Loucy (cell line): ENCODE measurements at regions not wholly inside any gene's neighbourhood (a gene's known extent, or its start where the extent isn't known, plus 50 kb on each side); places are given as distances from the start of the nearest gene placed in this dataset.

Experiments
- H2AFZ ChIP-seq: fragments of 200-600 bp; sonication (generic); 2 replicates; pipeline ENCODE4 v1.6.0; 2016; ENCODE audit warnings: antibody characterized with exemption, mild to moderate bottlenecking, low read length, moderate library complexity
- H3F3A ChIP-seq: fragments of 200-600 bp; 2 replicates; pipeline ENCODE4 v1.6.0; 2016; ENCODE audit warnings: antibody characterized with exemption, low read depth, mild to moderate bottlenecking
- H3K27me3 ChIP-seq: fragments of 200-600 bp; sonication (generic); 2 replicates; pipeline ENCODE4 v1.6.1; 2014; ENCODE audit warnings: low read length, mild to moderate bottlenecking; ENCODE audit not compliant: insufficient read depth, poor library complexity, severe bottlenecking
- H3K36me3 ChIP-seq: fragments of 200-600 bp; sonication (generic); 2 replicates; pipeline ENCODE4 v1.6.1; 2016; ENCODE audit warnings: low read length; ENCODE audit not compliant: insufficient read depth
- H3K4me1 ChIP-seq: fragments of 200-600 bp; sonication (generic); 2 replicates; pipeline ENCODE4 v1.5.1; 2014; ENCODE audit warnings: low read length, mild to moderate bottlenecking; ENCODE audit not compliant: insufficient read depth, poor library complexity, severe bottlenecking
- H3K4me2 ChIP-seq: fragments of 200-600 bp; sonication (generic); 2 replicates; pipeline ENCODE4 v1.6.0; 2014; ENCODE audit warnings: antibody characterized with exemption, low read length, low read depth, mild to moderate bottlenecking; ENCODE audit not compliant: poor library complexity, severe bottlenecking
- H3K4me3 ChIP-seq: fragments of 200-600 bp; sonication (generic); 2 replicates; pipeline ENCODE4 v1.5.1; 2014; ENCODE audit warnings: low read length, mild to moderate bottlenecking, mixed read lengths; ENCODE audit not compliant: poor library complexity, severe bottlenecking
- H3K79me2 ChIP-seq: fragments of 200-600 bp; sonication (generic); 2 replicates; pipeline ENCODE4 v1.6.1; 2014; ENCODE audit warnings: low read length; ENCODE audit not compliant: insufficient read depth
- H3K9ac ChIP-seq: fragments of 200-600 bp; sonication (generic); 2 replicates; pipeline ENCODE4 v1.6.0; 2014; ENCODE audit warnings: mild to moderate bottlenecking, low read depth, low read length, moderate library complexity; ENCODE audit not compliant: poor library complexity, severe bottlenecking
- H3K9me2 ChIP-seq: fragments of 200-600 bp; sonication (generic); replicated peaks from 2 replicates; pipeline ENCODE4 v1.6.1; 2016; ENCODE audit warnings: low read depth, low read length, mixed read lengths
- H3K9me3 ChIP-seq: fragments of 200-600 bp; sonication (generic); 2 replicates; pipeline ENCODE4 v1.6.1; 2014; ENCODE audit warnings: mild to moderate bottlenecking, antibody characterized with exemption, low read length, low read depth; ENCODE audit not compliant: insufficient read depth
- H4K20me1 ChIP-seq: fragments of 200-600 bp; sonication (generic); 2 replicates; pipeline ENCODE4 v1.6.0; 2014; ENCODE audit warnings: antibody characterized with exemption, low read length, mild to moderate bottlenecking; ENCODE audit not compliant: insufficient read depth, poor library complexity, severe bottlenecking
- EZH2phosphoT487 ChIP-seq: fragments of 200-600 bp; IDR thresholded peaks from 2 replicates; pipeline ENCODE4 v1.6.1; 2018; ENCODE audit warnings: antibody characterized with exemption, mild to moderate bottlenecking, moderate library complexity, borderline replicate concordance
- TF ChIP-seq, protein P1 (sequence below): fragments of 200-600 bp; sonication (generic); conservative IDR thresholded peaks from 2 replicates; pipeline ENCODE4 v1.5.1; 2014; ENCODE audit warnings: mild to moderate bottlenecking, antibody characterized with exemption, low read length

DNA sequence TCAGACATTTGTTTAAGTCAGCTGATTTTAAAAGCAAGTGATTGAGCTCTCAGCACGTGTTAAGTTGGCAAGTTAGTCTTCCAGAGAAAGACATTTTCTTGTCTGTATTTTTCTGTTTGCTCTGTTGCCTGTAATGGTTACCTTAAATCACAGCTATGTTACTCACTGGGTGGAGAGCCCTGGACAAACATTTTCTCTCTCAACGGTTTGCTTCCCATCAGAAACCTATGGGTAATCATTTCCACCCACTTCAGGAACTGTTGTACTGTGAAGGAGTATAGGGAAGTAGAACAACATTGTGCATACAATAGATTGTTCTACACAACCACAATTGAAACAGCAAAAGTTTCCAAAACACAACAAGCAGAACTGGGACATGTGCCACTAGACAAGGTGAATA, 113.9 kb upstream of the DPT start:
- no peak overlapping the region for H2AFZ ChIP-seq
- TF ChIP-seq EZH2phosphoT487: no peak
- TF ChIP-seq, protein P1, sequence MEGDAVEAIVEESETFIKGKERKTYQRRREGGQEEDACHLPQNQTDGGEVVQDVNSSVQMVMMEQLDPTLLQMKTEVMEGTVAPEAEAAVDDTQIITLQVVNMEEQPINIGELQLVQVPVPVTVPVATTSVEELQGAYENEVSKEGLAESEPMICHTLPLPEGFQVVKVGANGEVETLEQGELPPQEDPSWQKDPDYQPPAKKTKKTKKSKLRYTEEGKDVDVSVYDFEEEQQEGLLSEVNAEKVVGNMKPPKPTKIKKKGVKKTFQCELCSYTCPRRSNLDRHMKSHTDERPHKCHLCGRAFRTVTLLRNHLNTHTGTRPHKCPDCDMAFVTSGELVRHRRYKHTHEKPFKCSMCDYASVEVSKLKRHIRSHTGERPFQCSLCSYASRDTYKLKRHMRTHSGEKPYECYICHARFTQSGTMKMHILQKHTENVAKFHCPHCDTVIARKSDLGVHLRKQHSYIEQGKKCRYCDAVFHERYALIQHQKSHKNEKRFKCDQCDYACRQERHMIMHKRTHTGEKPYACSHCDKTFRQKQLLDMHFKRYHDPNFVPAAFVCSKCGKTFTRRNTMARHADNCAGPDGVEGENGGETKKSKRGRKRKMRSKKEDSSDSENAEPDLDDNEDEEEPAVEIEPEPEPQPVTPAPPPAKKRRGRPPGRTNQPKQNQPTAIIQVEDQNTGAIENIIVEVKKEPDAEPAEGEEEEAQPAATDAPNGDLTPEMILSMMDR: no peak
- H3K27me3 ChIP-seq: no peaks in the 10 kb centered on the region
- no peak overlapping the region for H3K9ac ChIP-seq
- H3F3A ChIP-seq: no peaks in the 10 kb centered on the region
- H3K79me2 ChIP-seq: no peaks in the 10 kb centered on the region
- H3K9me3 ChIP-seq: no peaks in the 10 kb centered on the region; the same call in 1 of the 2 replicates
- no peaks in the 10 kb centered on the region for H4K20me1 ChIP-seq
- no peaks in the 10 kb centered on the region for H3K36me3 ChIP-seq
- no peaks in the 10 kb centered on the region for H3K4me1 ChIP-seq
- H3K4me3 ChIP-seq: no peak overlapping the region
- H3K4me2 ChIP-seq: no peak overlapping the region
- no peaks in the 10 kb centered on the region for H3K9me2 ChIP-seq

DNA sequence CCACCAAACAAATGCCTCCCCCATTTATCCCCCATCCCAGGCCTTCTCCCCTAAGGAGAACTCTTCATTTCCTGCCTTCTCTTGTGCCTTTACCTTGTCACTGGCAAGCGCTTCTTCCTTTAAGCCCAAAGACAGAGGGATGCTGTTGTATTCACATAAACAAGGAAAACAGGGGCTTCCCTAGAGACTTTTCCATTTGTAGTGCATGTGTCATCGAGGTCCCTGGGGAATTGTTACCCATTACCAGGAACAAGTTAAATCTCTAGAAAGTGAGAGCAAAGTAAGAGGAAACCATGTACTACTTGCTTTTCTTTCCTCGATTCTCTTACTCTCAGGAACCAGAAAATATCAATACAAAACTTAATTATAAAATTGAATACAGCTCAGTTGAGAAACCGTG, 114.4 kb upstream of the DPT start:
- Histone ChIP-seq H3K27me3 (no peaks in the 10 kb centered on the region), H3K4me2 (no peak overlapping the region), H3K4me1 (no peaks in the 10 kb centered on the region), H3K79me2 (no peaks in the 10 kb centered on the region), H3K36me3 (no peaks in the 10 kb centered on the region), H4K20me1 (no peaks in the 10 kb centered on the region), H3K9ac (no peak overlapping the region), H3K9me2 (no peaks in the 10 kb centered on the region), H3K4me3 (no peak overlapping the region), H2AFZ (no peak overlapping the region), H3F3A (no peaks in the 10 kb centered on the region), H3K9me3 (no peaks in the 10 kb centered on the region; the same call in 1 of the 2 replicates)
- TF ChIP-seq, protein P1: no peak
- TF ChIP-seq EZH2phosphoT487: no peak

DNA sequence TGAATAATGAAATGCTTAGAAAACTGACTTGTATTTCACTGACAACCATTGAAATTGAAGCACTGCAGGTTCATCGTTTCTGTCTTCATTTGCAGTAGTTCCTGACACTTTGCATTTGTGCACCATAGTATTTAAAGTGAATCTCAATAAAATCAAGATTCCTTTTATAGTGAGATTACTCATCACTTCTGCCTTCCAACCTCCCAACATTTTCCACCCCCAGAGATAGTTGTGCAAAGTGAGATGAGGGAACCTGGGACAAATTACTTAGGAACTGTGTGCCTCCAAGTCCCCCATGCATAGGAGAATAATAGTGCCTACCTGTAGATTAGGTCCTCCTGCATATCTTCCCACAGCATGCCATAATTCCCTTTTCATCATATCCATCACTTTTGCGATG, 114.9 kb upstream of the DPT start:
- H3K36me3 ChIP-seq: no peaks in the 10 kb centered on the region
- H3K9me3 ChIP-seq: no peaks in the 10 kb centered on the region
- no peak overlapping the region for H2AFZ ChIP-seq
- H4K20me1 ChIP-seq: no peaks in the 10 kb centered on the region
- no peak overlapping the region for H3K4me3 ChIP-seq
- no peaks in the 10 kb centered on the region for H3K27me3 ChIP-seq
- no peak overlapping the region for H3K9ac ChIP-seq
- H3K9me2 ChIP-seq: no peaks in the 10 kb centered on the region
- H3F3A ChIP-seq: no peaks in the 10 kb centered on the region
- no peak for TF ChIP-seq EZH2phosphoT487
- TF ChIP-seq, protein P1: no peak
- H3K4me1 ChIP-seq: no peaks in the 10 kb centered on the region
- H3K4me2 ChIP-seq: no peak overlapping the region
- no peaks in the 10 kb centered on the region for H3K79me2 ChIP-seq
